GM18861 (cell line): ENCODE measurements at regions not wholly inside any gene's neighbourhood (a gene's known extent, or its start where the extent isn't known, plus 50 kb on each side); places are given as distances from the start of the nearest gene placed in this dataset.

Source experiments
- ATAC-seq: cut with Tn5 transposase; IDR thresholded peaks from one replicate; pipeline ENCODE4 v1.9.1; 2021; ENCODE audit not compliant: unreplicated experiment

GRCh38 chr3:194218646-194219453 lies 82.9 kb downstream of the HES1 start:
- no peak for ATAC-seq

- no peak for ATAC-seq
These were observed 84.0 kb downstream of the HES1 start for GRCh38 chr3:194219826-194220410.

GRCh38 chr3:194220901-194221326 lies 85.0 kb downstream of the HES1 start:
- no peak for ATAC-seq

GRCh38 chr3:194221336-194221735 lies 85.4 kb downstream of the HES1 start:
- ATAC-seq, result no peak

- no peak for ATAC-seq
These were observed 88.0 kb downstream of the HES1 start for GRCh38 chr3:194223951-194224350.

GRCh38 chr3:194224471-194225417 lies 88.8 kb downstream of the HES1 start:
- no peak for ATAC-seq

GRCh38 chr3:194225418-194225812 lies 89.5 kb downstream of the HES1 start:
- ATAC-seq, result no peak

- no peak for ATAC-seq
These were observed 90.2 kb downstream of the HES1 start for GRCh38 chr3:194225988-194226663.

- no peak for ATAC-seq
These were observed 96.2 kb downstream of the HES1 start for GRCh38 chr3:194231929-194232832.

- no peak for ATAC-seq
These were observed 97.2 kb downstream of the HES1 start for GRCh38 chr3:194233150-194233549.

- ATAC-seq, result no peak
These were observed 99.2 kb downstream of the HES1 start for GRCh38 chr3:194235160-194235559.

GRCh38 chr3:194237110-194237509 lies 101.2 kb downstream of the HES1 start:
- no peak for ATAC-seq

- ATAC-seq, result no peak
These were observed 104.8 kb downstream of the HES1 start for GRCh38 chr3:194240766-194241165.

- no peak for ATAC-seq
These were observed 107.4 kb downstream of the HES1 start for GRCh38 chr3:194243172-194243837.

- ATAC-seq, result no peak
These were observed 107.0 kb downstream of the CPN2 start for GRCh38 chr3:194244167-194244566.

GRCh38 chr3:194245474-194245873 lies 105.7 kb downstream of the CPN2 start:
- ATAC-seq, result no peak

- ATAC-seq, result no peak
These were observed 105.1 kb downstream of the CPN2 start for GRCh38 chr3:194245975-194246561.

- ATAC-seq, result no peak
These were observed 104.3 kb downstream of the CPN2 start for GRCh38 chr3:194246709-194247349.

GRCh38 chr3:194247350-194247740 lies 103.8 kb downstream of the CPN2 start:
- ATAC-seq, result no peak
